PFSK-1 (cell line): ENCODE measurements at regions not wholly inside any gene's neighbourhood (a gene's known extent, or its start where the extent isn't known, plus 50 kb on each side); places are given as distances from the start of the nearest gene placed in this dataset.

Experiments used
- POLR2AphosphoS5 ChIP-seq: IDR thresholded peaks from 2 replicates; pipeline ENCODE4 v1.6.1; 2012; ENCODE audit warnings: low read depth, mild to moderate bottlenecking, control low read depth, low read length, moderate library complexity
- REST ChIP-seq, 2 experiments: IDR thresholded peaks; 2 replicates each; pipeline versions ENCODE4 v1.6.1 to v1.8.0; 2011 to 2012; ENCODE audit warnings: low read depth in 2 of 2, low read length in 2 of 2, control low read depth in 1 of 2, inconsistent platforms in 1 of 2, mild to moderate bottlenecking in 1 of 2, moderate library complexity in 1 of 2; ENCODE audit not compliant: insufficient read depth in 1 of 2
- SIN3A ChIP-seq: IDR thresholded peaks from 2 replicates; pipeline ENCODE4 v1.6.1; 2012; ENCODE audit warnings: mild to moderate bottlenecking, low read length, moderate library complexity, borderline replicate concordance; ENCODE audit not compliant: insufficient read depth
- TAF1 ChIP-seq: IDR thresholded peaks from 2 replicates; pipeline ENCODE4 v1.6.1; 2012; ENCODE audit warnings: low read length, control low read depth, borderline replicate concordance; ENCODE audit not compliant: insufficient read depth

- TF ChIP-seq POLR2AphosphoS5: no peak
- TF ChIP-seq SIN3A: no peak
- TF ChIP-seq REST (IDR thresholded peaks at IDR 0.05; ENCODE audit: insufficient read depth in 1 of 2, low read depth in 2 of 2, low read length in 2 of 2): no peak
- no peak for TF ChIP-seq TAF1
These were observed 138.3 kb upstream of the PTPRG start for GRCh38 chr3:61422945-61423673.
